ENCODE measurements at regions not wholly inside any gene's neighbourhood (a gene's known extent, or its start where the extent isn't known, plus 50 kb on each side); places are given as distances from the start of the nearest gene placed in this dataset.
A peak's percentile ranks its signal among the peaks of the same experiment; 100 is the strongest.

- no peak for DNase-seq
Observed at GRCh38 chr11:121780971-121781370, 328.2 kb upstream of the SORL1-AS1 start.

- no peak for DNase-seq
Observed at GRCh38 chr11:121777056-121777455, 324.3 kb upstream of the SORL1-AS1 start.

- no peak for DNase-seq
Observed at GRCh38 chr11:121775276-121775675, 322.5 kb upstream of the SORL1-AS1 start.

GRCh38 chr11:121773076-121773475, 320.3 kb upstream of the SORL1-AS1 start:
- no peak for DNase-seq

- no peak for DNase-seq
Observed at GRCh38 chr11:121770939-121771595, 318.3 kb upstream of the SORL1-AS1 start.

- DNase-seq = no peak
Observed at GRCh38 chr11:121769191-121769590, 316.4 kb upstream of the SORL1-AS1 start.

- no peak for DNase-seq
Observed at GRCh38 chr11:121767433-121767832, 314.7 kb upstream of the SORL1-AS1 start.

- DNase-seq = no peak
Observed at GRCh38 chr11:121766991-121767390, 314.2 kb upstream of the SORL1-AS1 start.

GRCh38 chr11:121766166-121766565, 313.4 kb upstream of the SORL1-AS1 start:
- no peak for DNase-seq

- no peak for DNase-seq
Observed at GRCh38 chr11:121763526-121763925, 310.8 kb upstream of the SORL1-AS1 start.

GRCh38 chr11:121762820-121763219, 310.1 kb upstream of the SORL1-AS1 start:
- peak; percentile 80 for DNase-seq

GRCh38 chr11:121761186-121761585, 308.4 kb upstream of the SORL1-AS1 start:
- no peak for DNase-seq

- DNase-seq = no peak
Observed at GRCh38 chr11:121757480-121758125, 304.8 kb upstream of the SORL1-AS1 start.

- DNase-seq = no peak
Observed at GRCh38 chr11:121755906-121756305, 303.1 kb upstream of the SORL1-AS1 start.

GRCh38 chr11:121755191-121755590, 302.4 kb upstream of the SORL1-AS1 start:
- no peak for DNase-seq

- DNase-seq = no peak
Observed at GRCh38 chr11:121754598-121754997, 301.8 kb upstream of the SORL1-AS1 start.

GRCh38 chr11:121749691-121750090, 296.9 kb upstream of the SORL1-AS1 start:
- no peak for DNase-seq

- no peak for DNase-seq
Observed at GRCh38 chr11:121748068-121748467, 295.3 kb upstream of the SORL1-AS1 start.

- DNase-seq = no peak
Observed at GRCh38 chr11:121743285-121743684, 290.5 kb upstream of the SORL1-AS1 start.

- no peak for DNase-seq
Observed at GRCh38 chr11:121741761-121742361, 289.1 kb upstream of the SORL1-AS1 start.

- DNase-seq = no peak
Observed at GRCh38 chr11:121741351-121741760, 288.6 kb upstream of the SORL1-AS1 start.

- DNase-seq = no peak
Observed at GRCh38 chr11:121740902-121741301, 288.1 kb upstream of the SORL1-AS1 start.

GRCh38 chr11:121733858-121734257, 281.1 kb upstream of the SORL1-AS1 start:
- DNase-seq = no peak

GRCh38 chr11:121727942-121728341, 275.2 kb upstream of the SORL1-AS1 start:
- DNase-seq = no peak

All from NCI-H345 (cell line).